CD4-positive, alpha-beta memory T cell (primary cell): ENCODE measurements at regions not wholly inside any gene's neighbourhood (a gene's known extent, or its start where the extent isn't known, plus 50 kb on each side); places are given as distances from the start of the nearest gene placed in this dataset.
"Not testable (repeated sequence)": the region's sequence is repeated elsewhere in the genome, so short reads cannot be mapped to it uniquely, and the experiment has no call there.

Experiments
- CTCF ChIA-PET: fragments of 350-600 bp; sonication (Branson Sonifier 250); formaldehyde crosslinking; loops from one replicate; lab custom pipeline; 2021; ENCODE audit warnings: inconsistent platforms; ENCODE audit not compliant: partially characterized antibody; lab: Charles Lee
- POLR2A ChIA-PET: fragments of 350-600 bp; sonication (Branson Sonifier 250); formaldehyde crosslinking; loops from one replicate; lab custom pipeline; 2021; ENCODE audit not compliant: partially characterized antibody; lab: Charles Lee
- DNase-seq, 5 donors: peaks; one replicate each; pipeline versions ENCODE4 v3.0.0 to v3.0.0-alpha.2; 2020 to 2022; ENCODE audit warnings: mixed read lengths in 1 of 5
- H3K27ac ChIP-seq: one replicate; pipeline ENCODE4 v1.7.0; 2013; ENCODE audit warnings: low read depth, low read length
- H3K27me3 ChIP-seq: 2 replicates; pipeline ENCODE4 v1.7.0; 2013; ENCODE audit warnings: mild to moderate bottlenecking, low read length, moderate library complexity; ENCODE audit not compliant: insufficient read depth
- H3K36me3 ChIP-seq: 2 replicates; pipeline ENCODE4 v1.7.0; 2013; ENCODE audit warnings: mild to moderate bottlenecking, low read length, moderate library complexity; ENCODE audit not compliant: insufficient read depth
- H3K4me1 ChIP-seq: 2 replicates; pipeline ENCODE4 v1.7.0; 2013; ENCODE audit warnings: mild to moderate bottlenecking, low read length, moderate library complexity; ENCODE audit not compliant: insufficient read depth
- H3K4me3 ChIP-seq, 2 donors: one replicate each; pipeline ENCODE4 v1.7.0; 2013; ENCODE audit warnings: low read length in 2 of 2, mild to moderate bottlenecking in 1 of 2
- H3K9me3 ChIP-seq, 2 donors: one replicate each; pipeline ENCODE4 v1.7.0; 2013; ENCODE audit warnings: low read length in 2 of 2, control low read depth in 1 of 2; ENCODE audit not compliant: control insufficient read depth in 1 of 2
- H3K27ac Mint-ChIP-seq, 7 donors: one replicate each; pipeline ENCODE4 v1.8.0; 2020 to 2021; ENCODE audit warnings: mixed read lengths in 7 of 7, mild to moderate bottlenecking in 6 of 7, inconsistent platforms in 3 of 7, moderate library complexity in 3 of 7
- H3K27me3 Mint-ChIP-seq, 2 donors: one replicate each; pipeline ENCODE4 v1.8.0; 2020 to 2021; ENCODE audit warnings: mixed read lengths in 2 of 2
- H3K36me3 Mint-ChIP-seq, 2 donors: one replicate each; pipeline ENCODE4 v1.8.0; 2020 to 2021; ENCODE audit warnings: mixed read lengths in 2 of 2, inconsistent platforms in 1 of 2, mild to moderate bottlenecking in 1 of 2
- H3K4me1 Mint-ChIP-seq, 4 donors: one replicate each; pipeline ENCODE4 v1.8.0; 2020 to 2021; ENCODE audit warnings: mixed read lengths in 4 of 4, mild to moderate bottlenecking in 1 of 4
- H3K4me3 Mint-ChIP-seq, 8 donors: one replicate each; pipeline ENCODE4 v1.8.0; 2020 to 2021; ENCODE audit warnings: mixed read lengths in 8 of 8, mild to moderate bottlenecking in 7 of 8, moderate library complexity in 6 of 8, inconsistent platforms in 3 of 8
- H3K9me3 Mint-ChIP-seq, 8 donors: one replicate each; pipeline ENCODE4 v1.8.0; 2020 to 2021; ENCODE audit warnings: mixed read lengths in 8 of 8, mild to moderate bottlenecking in 5 of 8, inconsistent platforms in 3 of 8, moderate library complexity in 1 of 8
- intact Hi-C: fragments of 100-400 bp; cut with micrococcal nuclease; formaldehyde crosslinking; loops from one replicate; pipeline ENCODE4 v1.15.1; 2023

GRCh38 chr4:131750006-131750405 is 1399.1 kb upstream of the PCDH10 start:
- H3K27ac ChIP-seq, H3K9me3 Mint-ChIP-seq, H3K4me1 Mint-ChIP-seq, intact Hi-C loops, POLR2A ChIA-PET, H3K27me3 Mint-ChIP-seq, H3K4me3 Mint-ChIP-seq, H3K36me3 Mint-ChIP-seq, H3K4me1 ChIP-seq, H3K9me3 ChIP-seq, CTCF ChIA-PET, H3K27me3 ChIP-seq, H3K4me3 ChIP-seq, H3K36me3 ChIP-seq, H3K27ac Mint-ChIP-seq: not testable (repeated sequence)
- peak in 1 of 5 donors; percentile 48 for DNase-seq

GRCh38 chr4:131750469-131750868 is 1398.6 kb upstream of the PCDH10 start:
- not testable (repeated sequence) for H3K27me3 ChIP-seq, H3K36me3 Mint-ChIP-seq

GRCh38 chr4:131762234-131762633 is 1386.9 kb upstream of the PCDH10 start:
- POLR2A ChIA-PET, H3K4me3 ChIP-seq, intact Hi-C loops, H3K27me3 ChIP-seq, H3K36me3 ChIP-seq, H3K4me1 ChIP-seq, DNase-seq, H3K36me3 Mint-ChIP-seq, H3K27me3 Mint-ChIP-seq, H3K27ac Mint-ChIP-seq, H3K4me3 Mint-ChIP-seq, H3K9me3 Mint-ChIP-seq, CTCF ChIA-PET, H3K9me3 ChIP-seq, H3K27ac ChIP-seq, H3K4me1 Mint-ChIP-seq: not testable (repeated sequence)

More at GRCh38 chr4:131750469-131750868, 1398.6 kb upstream of the PCDH10 start:
- H3K9me3 ChIP-seq, H3K27ac ChIP-seq, POLR2A ChIA-PET, H3K4me1 Mint-ChIP-seq, H3K4me3 Mint-ChIP-seq, intact Hi-C loops, H3K36me3 ChIP-seq, H3K4me1 ChIP-seq, H3K4me3 ChIP-seq, H3K27me3 Mint-ChIP-seq, H3K27ac Mint-ChIP-seq, CTCF ChIA-PET, H3K9me3 Mint-ChIP-seq: not testable (repeated sequence)
- DNase-seq: peak in 1 of 5 donors; percentile 56

- Histone ChIP-seq H3K4me1 (no peaks in the 10 kb centered on the region), H3K9me3 (no peaks in the 10 kb centered on the region), H3K27ac (no peak overlapping the region), H3K27me3 (no peaks in the 10 kb centered on the region), H3K36me3 (no peaks in the 10 kb centered on the region), H3K4me3 (no peak overlapping the region)
- ChIA-PET CTCF (no interaction called here), POLR2A (no interaction called here)
- Mint-ChIP-seq H3K27me3 (no peaks in the 10 kb centered on the region), H3K36me3 (no peaks in the 10 kb centered on the region), H3K9me3 (peaks cover 0 to 6% (median 3%) of the 10 kb centered on the region in 8 donors), H3K4me1 (no peaks in the 10 kb centered on the region), H3K27ac (no peak overlapping the region), H3K4me3 (no peak overlapping the region)
- peak in 1 of 5 donors; percentile 29 for DNase-seq
- intact Hi-C loops: no loop called here
Observed at GRCh38 chr4:131764730-131765129, 1384.4 kb upstream of the PCDH10 start.

- H3K27ac ChIP-seq, POLR2A ChIA-PET, H3K36me3 Mint-ChIP-seq, CTCF ChIA-PET, H3K4me1 ChIP-seq, DNase-seq, H3K4me3 Mint-ChIP-seq, H3K27me3 ChIP-seq, H3K4me1 Mint-ChIP-seq, H3K9me3 ChIP-seq, intact Hi-C loops, H3K9me3 Mint-ChIP-seq, H3K27ac Mint-ChIP-seq, H3K36me3 ChIP-seq, H3K4me3 ChIP-seq, H3K27me3 Mint-ChIP-seq: not testable (repeated sequence)
Observed at GRCh38 chr4:131774382-131774781, 1374.7 kb upstream of the PCDH10 start.

GRCh38 chr4:131810565-131810964 is 1338.5 kb upstream of the PCDH10 start:
- POLR2A ChIA-PET, H3K4me1 Mint-ChIP-seq, DNase-seq, H3K36me3 Mint-ChIP-seq, H3K4me1 ChIP-seq, CTCF ChIA-PET, H3K27me3 Mint-ChIP-seq, H3K27me3 ChIP-seq, H3K4me3 Mint-ChIP-seq, H3K4me3 ChIP-seq, H3K36me3 ChIP-seq, intact Hi-C loops, H3K9me3 ChIP-seq, H3K27ac Mint-ChIP-seq, H3K27ac ChIP-seq: not testable (repeated sequence)
- H3K9me3 Mint-ChIP-seq: peaks cover 0 to 13% (median 0%) of the 10 kb centered on the region in 8 donors
